Neural cell (in vitro differentiated cells): ENCODE measurements at regions not wholly inside any gene's neighbourhood (a gene's known extent, or its start where the extent isn't known, plus 50 kb on each side); places are given as distances from the start of the nearest gene placed in this dataset.

Source experiments
- CTCF ChIP-seq: fragments of 450-650 bp; IDR thresholded peaks from 2 replicates; pipeline ENCODE4 v1.5.1; 2014; ENCODE audit warnings: antibody characterized with exemption, mild to moderate bottlenecking, moderate library complexity; ENCODE audit not compliant: poor library complexity, severe bottlenecking
- EP300 ChIP-seq: fragments of 450-650 bp; conservative IDR thresholded peaks from 2 replicates; pipeline ENCODE4 v1.6.1; 2014; ENCODE audit warnings: antibody characterized with exemption, mild to moderate bottlenecking, moderate library complexity; ENCODE audit not compliant: poor library complexity, severe bottlenecking
- EZH2 ChIP-seq: fragments of 200-600, 300-800 bp; shearing (Covaris generic), sonication (generic); IDR thresholded peaks from 2 replicates; pipeline ENCODE4 v1.6.1; 2014; ENCODE audit warnings: antibody characterized with exemption, low read length, borderline replicate concordance, mild to moderate bottlenecking; ENCODE audit not compliant: insufficient read depth, poor library complexity, severe bottlenecking
- MXI1 ChIP-seq: fragments of 450-650 bp; conservative IDR thresholded peaks from 2 replicates; pipeline ENCODE4 v1.6.1; 2014; ENCODE audit warnings: antibody characterized with exemption, mild to moderate bottlenecking; ENCODE audit not compliant: poor library complexity, severe bottlenecking
- POLR2AphosphoS5 ChIP-seq: IDR thresholded peaks from 2 replicates; pipeline ENCODE4 v1.6.1; 2012
- RAD21 ChIP-seq: fragments of 450-650 bp; conservative IDR thresholded peaks from 2 replicates; pipeline ENCODE4 v1.6.1; 2014; ENCODE audit warnings: antibody characterized with exemption, mild to moderate bottlenecking, moderate library complexity
- REST ChIP-seq: IDR thresholded peaks from 2 replicates; pipeline ENCODE4 v1.6.1; 2012; ENCODE audit warnings: borderline replicate concordance
- SMC3 ChIP-seq: fragments of 450-650 bp; conservative IDR thresholded peaks from 2 replicates; pipeline ENCODE4 v1.6.1; 2014; ENCODE audit warnings: antibody characterized with exemption, mild to moderate bottlenecking, moderate library complexity; ENCODE audit not compliant: poor library complexity
- TAF1 ChIP-seq: IDR thresholded peaks from 2 replicates; pipeline ENCODE4 v1.6.1; 2012; ENCODE audit warnings: low read depth

GRCh38 chr2:129656081-129656598 lies 323.3 kb upstream of the RAB6C start:
- no peak for TF ChIP-seq EZH2
- no peak for TF ChIP-seq CTCF
- no peak for TF ChIP-seq EP300
- TF ChIP-seq RAD21 = no peak
- TF ChIP-seq POLR2AphosphoS5 = no peak
- no peak for TF ChIP-seq REST
- TF ChIP-seq TAF1 = no peak
- no peak for TF ChIP-seq MXI1
- TF ChIP-seq SMC3 = no peak
